Memory B cell (primary cell): ENCODE measurements at regions not wholly inside any gene's neighbourhood (a gene's known extent, or its start where the extent isn't known, plus 50 kb on each side); places are given as distances from the start of the nearest gene placed in this dataset.
A peak's percentile ranks its signal among the peaks of the same experiment; 100 is the strongest.
"Not testable (repeated sequence)": the region's sequence is repeated elsewhere in the genome, so short reads cannot be mapped to it uniquely, and the experiment has no call there.

Experiments
- ATAC-seq: fragments of 150-1000 bp; cut with Tn5 transposase; 2 replicates; pipeline ENCODE4 v1.10.0; 2021; ENCODE audit warnings: low read depth, mild to moderate bottlenecking, moderate library complexity
- DNase-seq, 2 donors: peaks; one replicate each; pipeline ENCODE4 v3.0.0; 2022; ENCODE audit warnings: low spot score in 2 of 2
- H3K27ac Mint-ChIP-seq: one replicate; pipeline ENCODE4 v1.8.0; 2022; ENCODE audit warnings: mild to moderate bottlenecking, moderate library complexity, mixed read lengths
- H3K27me3 Mint-ChIP-seq: one replicate; pipeline ENCODE4 v1.8.0; 2022; ENCODE audit warnings: mixed read lengths
- H3K36me3 Mint-ChIP-seq: one replicate; pipeline ENCODE4 v1.8.0; 2022; ENCODE audit warnings: mild to moderate bottlenecking, mixed read lengths
- H3K4me1 Mint-ChIP-seq: one replicate; pipeline ENCODE4 v1.8.0; 2022; ENCODE audit warnings: mixed read lengths
- H3K4me3 Mint-ChIP-seq: one replicate; pipeline ENCODE4 v1.8.0; 2022; ENCODE audit warnings: mild to moderate bottlenecking, moderate library complexity, mixed read lengths
- H3K9me3 Mint-ChIP-seq: one replicate; pipeline ENCODE4 v1.8.0; 2022; ENCODE audit warnings: mixed read lengths

- H3K27me3 Mint-ChIP-seq, H3K4me1 Mint-ChIP-seq, ATAC-seq, H3K4me3 Mint-ChIP-seq, H3K27ac Mint-ChIP-seq, DNase-seq, H3K36me3 Mint-ChIP-seq, H3K9me3 Mint-ChIP-seq: not testable (repeated sequence)
Observed at GRCh38 chr9:65403072-65403471, 118.1 kb upstream of the FOXD4L5 start.

- DNase-seq, H3K27me3 Mint-ChIP-seq, H3K36me3 Mint-ChIP-seq, H3K4me3 Mint-ChIP-seq, H3K4me1 Mint-ChIP-seq, ATAC-seq, H3K27ac Mint-ChIP-seq, H3K9me3 Mint-ChIP-seq: not testable (repeated sequence)
Observed at GRCh38 chr9:65402206-65402870, 117.3 kb upstream of the FOXD4L5 start.

GRCh38 chr9:65401456-65402045 is 116.5 kb upstream of the FOXD4L5 start:
- not testable (repeated sequence) for H3K27ac Mint-ChIP-seq, H3K9me3 Mint-ChIP-seq, H3K4me1 Mint-ChIP-seq, ATAC-seq, H3K36me3 Mint-ChIP-seq, DNase-seq, H3K4me3 Mint-ChIP-seq, H3K27me3 Mint-ChIP-seq

GRCh38 chr9:65400886-65401285 is 115.9 kb upstream of the FOXD4L5 start:
- H3K4me3 Mint-ChIP-seq, result no peak overlapping the region
- no peaks in the 10 kb centered on the region for H3K27me3 Mint-ChIP-seq
- no peaks in the 10 kb centered on the region for H3K4me1 Mint-ChIP-seq
- peaks cover 10% of the 10 kb centered on the region for H3K9me3 Mint-ChIP-seq
- DNase-seq (no peak), ATAC-seq (no peak)
- no peak overlapping the region for H3K27ac Mint-ChIP-seq
- no peaks in the 10 kb centered on the region for H3K36me3 Mint-ChIP-seq

- not testable (repeated sequence) for H3K4me1 Mint-ChIP-seq, ATAC-seq, H3K27me3 Mint-ChIP-seq, H3K36me3 Mint-ChIP-seq, DNase-seq, H3K27ac Mint-ChIP-seq, H3K4me3 Mint-ChIP-seq
- H3K9me3 Mint-ChIP-seq, result peaks cover 10% of the 10 kb centered on the region
Observed at GRCh38 chr9:65397763-65398719, 113.0 kb upstream of the FOXD4L5 start.

- H3K27ac Mint-ChIP-seq, DNase-seq, H3K36me3 Mint-ChIP-seq, H3K9me3 Mint-ChIP-seq, H3K27me3 Mint-ChIP-seq, H3K4me3 Mint-ChIP-seq, ATAC-seq, H3K4me1 Mint-ChIP-seq: not testable (repeated sequence)
Observed at GRCh38 chr9:65397226-65397625, 112.2 kb upstream of the FOXD4L5 start.

GRCh38 chr9:65396601-65397000 is 111.6 kb upstream of the FOXD4L5 start:
- H3K4me1 Mint-ChIP-seq, H3K36me3 Mint-ChIP-seq, H3K27ac Mint-ChIP-seq, H3K4me3 Mint-ChIP-seq, ATAC-seq, DNase-seq, H3K9me3 Mint-ChIP-seq, H3K27me3 Mint-ChIP-seq: not testable (repeated sequence)

- DNase-seq, H3K4me1 Mint-ChIP-seq, H3K9me3 Mint-ChIP-seq, H3K27me3 Mint-ChIP-seq, H3K27ac Mint-ChIP-seq, ATAC-seq, H3K4me3 Mint-ChIP-seq, H3K36me3 Mint-ChIP-seq: not testable (repeated sequence)
Observed at GRCh38 chr9:65395789-65396188, 110.8 kb upstream of the FOXD4L5 start.

GRCh38 chr9:65395121-65395520 is 110.1 kb upstream of the FOXD4L5 start:
- not testable (repeated sequence) for H3K4me1 Mint-ChIP-seq, H3K27ac Mint-ChIP-seq, H3K36me3 Mint-ChIP-seq, H3K27me3 Mint-ChIP-seq, ATAC-seq, H3K9me3 Mint-ChIP-seq, DNase-seq, H3K4me3 Mint-ChIP-seq

- H3K36me3 Mint-ChIP-seq, ATAC-seq, H3K27ac Mint-ChIP-seq, H3K4me3 Mint-ChIP-seq, DNase-seq, H3K9me3 Mint-ChIP-seq, H3K27me3 Mint-ChIP-seq, H3K4me1 Mint-ChIP-seq: not testable (repeated sequence)
Observed at GRCh38 chr9:65393111-65393810, 108.3 kb upstream of the FOXD4L5 start.

GRCh38 chr9:65392611-65393010 is 107.6 kb upstream of the FOXD4L5 start:
- H3K36me3 Mint-ChIP-seq, result not testable (repeated sequence)

GRCh38 chr9:65389710-65390109 is 104.7 kb upstream of the FOXD4L5 start:
- H3K36me3 Mint-ChIP-seq, DNase-seq, H3K27ac Mint-ChIP-seq, H3K4me3 Mint-ChIP-seq, H3K27me3 Mint-ChIP-seq, H3K4me1 Mint-ChIP-seq, ATAC-seq, H3K9me3 Mint-ChIP-seq: not testable (repeated sequence)

More at GRCh38 chr9:65392611-65393010, 107.6 kb upstream of the FOXD4L5 start:
- H3K9me3 Mint-ChIP-seq, H3K27me3 Mint-ChIP-seq, H3K4me3 Mint-ChIP-seq, ATAC-seq, H3K4me1 Mint-ChIP-seq, DNase-seq, H3K27ac Mint-ChIP-seq: not testable (repeated sequence)

GRCh38 chr9:65389216-65389615 is 104.2 kb upstream of the FOXD4L5 start:
- not testable (repeated sequence) for H3K27ac Mint-ChIP-seq, H3K36me3 Mint-ChIP-seq, H3K27me3 Mint-ChIP-seq, H3K9me3 Mint-ChIP-seq, H3K4me3 Mint-ChIP-seq, DNase-seq, H3K4me1 Mint-ChIP-seq, ATAC-seq

- not testable (repeated sequence) for H3K4me1 Mint-ChIP-seq, H3K9me3 Mint-ChIP-seq, H3K27ac Mint-ChIP-seq, H3K36me3 Mint-ChIP-seq, H3K27me3 Mint-ChIP-seq
- H3K4me3 Mint-ChIP-seq, result peak overlapping the region; percentile 60
- DNase-seq (peak in 1 of 2 donors; percentile 45), ATAC-seq (peak; percentile 84)
Observed at GRCh38 chr9:65386699-65387098, 101.7 kb upstream of the FOXD4L5 start.
